Astrocyte of the cerebellum (primary cell): ENCODE measurements at regions not wholly inside any gene's neighbourhood (a gene's known extent, or its start where the extent isn't known, plus 50 kb on each side); places are given as distances from the start of the nearest gene placed in this dataset.

Source experiments
- DNase-seq: peaks from one replicate; pipeline ENCODE4 v3.0.0-alpha.2; 2011; ENCODE audit warnings: low read depth
- H3K4me3 ChIP-seq: 2 replicates; pipeline ENCODE4 v1.5.1; 2011; ENCODE audit warnings: mild to moderate bottlenecking, low read depth, low read length, moderate library complexity
- in situ Hi-C: cut with HindIII; loops from 2 replicates; pipeline ENCODE4 v1.10.0; 2017; ENCODE audit warnings: low sequenced_read_pairs
- TF ChIP-seq, protein P1 (sequence below): IDR thresholded peaks from 2 replicates; pipeline ENCODE4 v1.5.1; 2012; ENCODE audit warnings: low read length, low read depth, moderate library complexity, mild to moderate bottlenecking; ENCODE audit errors: missing control alignments

- in situ Hi-C loops: no loop called here
- no peak for DNase-seq
- TF ChIP-seq, protein P1, sequence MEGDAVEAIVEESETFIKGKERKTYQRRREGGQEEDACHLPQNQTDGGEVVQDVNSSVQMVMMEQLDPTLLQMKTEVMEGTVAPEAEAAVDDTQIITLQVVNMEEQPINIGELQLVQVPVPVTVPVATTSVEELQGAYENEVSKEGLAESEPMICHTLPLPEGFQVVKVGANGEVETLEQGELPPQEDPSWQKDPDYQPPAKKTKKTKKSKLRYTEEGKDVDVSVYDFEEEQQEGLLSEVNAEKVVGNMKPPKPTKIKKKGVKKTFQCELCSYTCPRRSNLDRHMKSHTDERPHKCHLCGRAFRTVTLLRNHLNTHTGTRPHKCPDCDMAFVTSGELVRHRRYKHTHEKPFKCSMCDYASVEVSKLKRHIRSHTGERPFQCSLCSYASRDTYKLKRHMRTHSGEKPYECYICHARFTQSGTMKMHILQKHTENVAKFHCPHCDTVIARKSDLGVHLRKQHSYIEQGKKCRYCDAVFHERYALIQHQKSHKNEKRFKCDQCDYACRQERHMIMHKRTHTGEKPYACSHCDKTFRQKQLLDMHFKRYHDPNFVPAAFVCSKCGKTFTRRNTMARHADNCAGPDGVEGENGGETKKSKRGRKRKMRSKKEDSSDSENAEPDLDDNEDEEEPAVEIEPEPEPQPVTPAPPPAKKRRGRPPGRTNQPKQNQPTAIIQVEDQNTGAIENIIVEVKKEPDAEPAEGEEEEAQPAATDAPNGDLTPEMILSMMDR: no peak
- no peak overlapping the region for H3K4me3 ChIP-seq
These were observed 116.4 kb upstream of the BEND4 start for GRCh38 chr4:42268824-42269223.

DNA sequence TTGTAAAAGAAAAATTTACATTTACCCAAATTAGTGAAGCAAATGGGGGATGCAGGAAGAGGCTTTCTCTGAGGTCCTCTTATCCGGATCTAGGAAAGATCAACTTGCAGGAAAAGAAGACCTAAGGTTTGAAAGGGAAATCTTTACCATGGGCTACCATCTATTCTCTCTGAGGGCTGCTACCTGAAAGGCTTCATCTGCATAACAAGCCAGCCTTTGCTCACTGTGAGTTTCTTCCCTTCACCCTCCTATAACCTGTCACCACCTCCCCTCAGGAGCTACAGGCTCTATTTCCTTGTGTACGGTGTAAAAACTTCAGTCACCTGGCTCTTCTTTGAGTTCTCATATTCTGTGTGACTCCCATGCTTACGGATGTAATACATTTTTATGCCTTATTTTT, 118.6 kb upstream of the BEND4 start:
- TF ChIP-seq, protein P1: no peak
- in situ Hi-C loops: no loop called here
- no peak overlapping the region for H3K4me3 ChIP-seq
- DNase-seq: no peak

GRCh38 chr4:42277291-42277690, 120.0 kb upstream of the SHISA3 start:
- no peak overlapping the region for H3K4me3 ChIP-seq
- TF ChIP-seq, protein P1: no peak
- no peak for DNase-seq
- in situ Hi-C loops: no loop called here

- TF ChIP-seq, protein P1: no peak
- H3K4me3 ChIP-seq: no peak overlapping the region
- in situ Hi-C loops: no loop called here
- no peak for DNase-seq
These were observed 118.5 kb upstream of the SHISA3 start for GRCh38 chr4:42278709-42279324.

DNA sequence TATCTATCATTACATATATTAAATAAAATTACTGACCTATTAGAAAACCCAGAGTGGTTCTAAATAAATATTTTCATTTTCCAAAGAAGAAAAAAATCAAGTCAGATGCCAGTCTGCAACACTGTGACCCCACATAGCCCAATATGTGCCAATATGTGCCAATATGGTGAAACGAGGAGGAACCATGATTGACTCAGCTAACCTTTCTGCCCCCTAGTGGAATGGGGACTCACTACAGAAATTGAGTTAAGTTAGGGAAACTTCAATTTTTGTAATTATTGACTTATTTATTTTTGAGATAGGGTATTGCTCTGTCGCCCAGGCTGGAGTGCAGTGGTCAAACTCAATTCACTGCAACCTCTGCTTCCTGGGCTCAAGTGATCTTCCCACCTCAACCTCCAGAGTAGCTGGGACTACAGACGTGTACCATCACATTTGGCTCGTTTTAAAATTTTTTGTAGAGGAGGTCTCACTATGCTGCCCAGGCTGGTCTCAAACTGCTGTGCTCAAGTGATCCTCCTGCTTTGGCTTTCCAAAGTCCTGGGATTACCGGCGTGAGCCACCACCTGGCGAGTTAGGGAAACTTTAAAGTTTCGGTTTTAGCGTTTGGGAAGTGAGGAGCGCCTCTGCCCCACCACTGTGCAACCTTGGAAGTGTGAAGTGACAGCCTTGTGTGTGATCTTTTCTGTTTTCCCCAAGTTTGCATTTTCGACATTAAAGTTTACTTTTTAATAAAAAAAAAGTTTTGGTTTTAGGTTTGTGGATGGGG, 116.8 kb upstream of the SHISA3 start:
- no peak overlapping the region for H3K4me3 ChIP-seq
- in situ Hi-C loops: no loop called here
- TF ChIP-seq, protein P1: peak; percentile 69
- DNase-seq: no peak

- no peak overlapping the region for H3K4me3 ChIP-seq
- no peak for DNase-seq
- TF ChIP-seq, protein P1: no peak
- in situ Hi-C loops: no loop called here
These were observed 115.8 kb upstream of the SHISA3 start for GRCh38 chr4:42281324-42282020.
